Tibial nerve (tissue), 4 donors: ENCODE measurements at regions not wholly inside any gene's neighbourhood (a gene's known extent, or its start where the extent isn't known, plus 50 kb on each side); places are given as distances from the start of the nearest gene placed in this dataset.

Experiments used
- CTCF ChIP-seq, 5 experiments: fragments of 200-600 bp in 3 of 5; fragments of 450-650 bp in 2 of 5; sonication (generic) in 3 of 5; IDR thresholded peaks; one replicate each; pipeline ENCODE4 v1.5.1; 2016 to 2019; ENCODE audit warnings: antibody characterized with exemption in 5 of 5, mild to moderate bottlenecking in 3 of 5, moderate library complexity in 2 of 5
- EP300 ChIP-seq, 2 donors: sonication (generic); formaldehyde crosslinking; IDR thresholded peaks; one replicate each; pipeline ENCODE4 v1.6.1; 2017; ENCODE audit warnings: antibody characterized with exemption in 2 of 2, mild to moderate bottlenecking in 1 of 2

- TF ChIP-seq CTCF (IDR thresholded peaks at IDR 0.05) (no peak), EP300 (IDR thresholded peaks at IDR 0.05) (no peak)
These were observed 435.7 kb downstream of the MCTP2 start for GRCh38 chr15:94667109-94667508.
